GM19438 (cell line): ENCODE measurements at regions not wholly inside any gene's neighbourhood (a gene's known extent, or its start where the extent isn't known, plus 50 kb on each side); places are given as distances from the start of the nearest gene placed in this dataset.
"Not testable (repeated sequence)": the region's sequence is repeated elsewhere in the genome, so short reads cannot be mapped to it uniquely, and the experiment has no call there.

Source experiments
- ATAC-seq: cut with Tn5 transposase; IDR thresholded peaks from one replicate; pipeline ENCODE4 v1.9.1; 2021; ENCODE audit warnings: low read depth; ENCODE audit not compliant: unreplicated experiment

- ATAC-seq, result no peak
Observed at GRCh38 chr2:37569131-37569823, 102.2 kb downstream of the CDC42EP3 start.

DNA sequence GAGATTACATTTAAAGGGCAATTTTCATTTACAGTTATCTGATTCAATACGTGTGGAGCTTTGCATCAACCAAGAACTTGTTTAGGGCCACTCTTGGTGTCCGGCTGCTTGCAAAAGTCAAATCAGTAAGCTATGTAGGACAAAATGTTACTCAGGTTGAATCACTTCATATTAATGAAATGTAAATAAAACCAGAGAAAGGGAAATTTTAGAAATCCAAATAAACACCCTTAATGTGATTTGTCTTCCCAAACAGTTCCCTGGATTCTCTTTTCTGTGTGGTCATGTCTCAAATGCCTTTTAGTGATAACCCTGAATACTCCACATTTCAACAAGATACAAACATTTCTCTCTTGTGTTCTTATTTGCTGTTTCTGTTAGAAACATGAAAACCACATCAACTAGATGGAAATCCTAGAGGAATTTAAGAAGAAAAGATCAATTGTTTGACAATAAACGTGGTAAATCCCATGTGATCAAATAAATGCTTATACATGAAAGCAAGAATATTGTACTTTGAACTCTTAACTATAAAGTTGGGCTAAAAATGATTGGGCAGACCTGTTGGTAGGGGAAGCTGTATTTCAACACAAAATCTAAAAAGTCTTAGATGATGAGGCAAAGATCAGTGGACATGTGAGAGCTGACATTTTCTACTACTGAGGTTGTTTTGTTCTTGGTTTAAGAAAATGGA lies 101.3 kb downstream of the CDC42EP3 start:
- no peak for ATAC-seq

DNA sequence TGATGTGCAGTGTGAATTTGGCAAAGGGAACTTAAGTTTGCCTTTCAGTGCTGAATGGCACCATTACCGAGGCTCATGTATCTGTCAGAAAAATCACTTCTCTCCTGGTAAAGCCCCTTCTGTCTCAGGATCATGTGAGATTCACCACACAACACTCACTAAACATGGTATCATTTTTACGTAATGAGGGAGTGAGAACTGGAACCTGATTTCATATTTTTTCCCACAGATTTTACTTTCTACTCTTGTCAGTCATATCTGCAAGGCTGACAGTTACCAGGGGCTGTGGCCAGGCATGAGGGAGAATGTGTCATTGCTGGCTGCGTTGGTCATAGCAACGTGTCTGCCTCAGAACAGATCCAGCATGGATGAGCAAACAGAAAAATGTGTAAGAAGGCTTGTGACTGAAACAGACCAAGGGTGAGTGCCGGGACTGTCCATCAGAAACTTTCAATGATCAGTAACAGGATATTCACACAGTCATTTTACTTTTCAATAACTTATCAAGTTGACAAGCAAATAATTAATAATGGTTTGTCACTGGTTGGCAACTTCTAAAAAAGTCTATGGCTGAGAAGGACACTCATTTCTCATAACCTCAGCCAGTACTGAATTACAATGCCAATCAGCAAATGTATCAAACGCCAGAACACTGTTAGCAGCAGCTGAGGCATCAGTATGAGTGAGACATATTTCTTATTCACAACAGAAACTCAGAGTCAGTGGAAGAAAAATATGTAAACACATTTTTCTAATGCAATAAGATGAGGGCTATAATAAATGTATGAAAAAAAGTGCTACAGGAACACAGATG lies 100.5 kb downstream of the CDC42EP3 start:
- ATAC-seq, result peak; percentile 71

DNA sequence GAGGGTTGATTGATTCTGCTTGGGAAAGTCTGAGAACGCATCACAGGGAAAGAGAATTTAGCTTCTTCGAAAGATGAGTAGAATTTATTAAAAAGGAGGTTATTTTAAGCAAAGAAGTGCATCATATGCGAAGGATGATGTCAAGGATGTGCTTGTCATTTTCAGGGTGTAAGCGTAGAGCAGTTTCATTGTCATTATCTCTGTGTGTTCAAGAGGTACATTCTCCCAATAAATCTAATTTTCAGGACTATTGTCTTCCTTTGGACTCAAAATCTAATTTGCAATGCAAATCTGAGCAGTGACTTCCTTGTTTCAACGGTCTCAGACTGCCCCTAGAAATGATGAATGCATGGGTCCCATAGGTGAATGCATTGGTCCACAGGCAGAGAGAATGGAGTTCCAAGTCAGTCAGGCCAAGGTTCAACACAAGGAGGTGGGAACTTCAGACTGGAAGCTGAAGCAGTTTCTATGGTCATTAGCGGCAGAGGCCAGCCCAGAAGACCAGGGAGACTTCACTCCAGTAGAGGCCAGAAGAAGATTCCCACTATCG lies 99.8 kb downstream of the CDC42EP3 start:
- ATAC-seq, result no peak

GRCh38 chr2:37573451-37574388 lies 97.7 kb downstream of the CDC42EP3 start:
- ATAC-seq, result peak; percentile 68

DNA sequence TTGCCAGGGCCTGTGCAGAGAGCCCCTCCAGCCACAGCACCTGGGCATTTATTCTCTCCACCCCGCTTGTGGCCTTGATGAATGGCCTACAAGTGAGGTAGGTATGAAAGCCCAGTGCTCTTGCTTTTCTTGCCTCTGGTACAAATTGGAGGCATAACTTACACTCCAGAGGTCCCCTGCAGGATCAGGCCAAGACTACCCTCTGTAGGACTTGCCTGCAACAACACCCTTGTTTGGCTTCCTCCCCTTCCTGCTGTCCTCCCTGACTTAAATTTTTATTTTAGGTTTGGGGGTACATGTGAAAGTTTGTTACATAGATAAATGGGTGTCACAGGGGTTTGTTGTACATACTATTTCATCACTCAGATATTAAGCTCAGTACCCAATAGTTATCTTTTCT lies 95.7 kb downstream of the CDC42EP3 start:
- ATAC-seq, result no peak

DNA sequence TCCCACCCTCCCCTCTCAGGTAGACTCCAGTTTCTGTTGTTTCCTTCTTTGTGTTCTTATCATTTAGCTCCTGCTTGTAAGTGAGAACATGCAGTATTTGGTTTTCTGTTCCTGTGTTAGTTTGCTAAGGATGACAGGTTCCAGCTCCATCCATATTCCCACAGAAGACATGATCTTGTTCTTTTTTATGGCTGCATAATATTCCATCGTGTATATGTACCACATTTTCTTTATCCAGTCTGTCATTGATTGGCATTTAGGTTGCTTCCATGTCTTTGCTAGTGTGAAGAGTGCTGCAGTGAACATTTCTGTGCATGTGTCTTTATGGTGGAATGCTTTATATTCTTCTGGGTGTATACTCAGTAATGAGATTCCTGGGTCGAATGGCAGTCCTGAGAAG lies 95.2 kb downstream of the CDC42EP3 start:
- not testable (repeated sequence) for ATAC-seq

GRCh38 chr2:37576831-37577230 lies 94.6 kb downstream of the CDC42EP3 start:
- ATAC-seq, result no peak

DNA sequence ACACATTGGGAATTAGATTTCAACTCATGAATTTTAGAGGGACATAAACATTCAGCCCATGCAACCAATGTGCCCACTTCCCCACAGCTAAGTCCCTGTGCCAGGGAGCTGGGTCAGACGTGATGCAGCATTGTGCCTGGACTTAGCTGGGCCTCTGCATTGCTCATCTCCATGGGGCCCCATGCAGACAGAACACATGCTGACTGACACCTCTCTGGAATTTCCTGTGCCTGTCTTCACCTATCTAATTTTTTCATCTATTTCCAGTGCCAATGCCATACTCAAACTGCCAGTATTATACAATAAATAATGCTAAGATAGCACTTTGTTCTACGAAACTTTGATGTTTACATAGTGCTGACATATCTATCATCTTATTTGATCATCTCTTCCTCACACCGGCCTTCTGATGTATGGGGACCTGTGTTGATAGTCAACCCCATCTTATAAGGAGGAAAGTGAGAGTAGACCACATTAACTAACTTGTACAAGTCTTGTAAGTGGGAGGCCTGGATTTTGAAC lies 92.2 kb downstream of the CDC42EP3 start:
- ATAC-seq, result no peak

GRCh38 chr2:37579949-37580348 lies 91.5 kb downstream of the CDC42EP3 start:
- ATAC-seq, result not testable (repeated sequence)

DNA sequence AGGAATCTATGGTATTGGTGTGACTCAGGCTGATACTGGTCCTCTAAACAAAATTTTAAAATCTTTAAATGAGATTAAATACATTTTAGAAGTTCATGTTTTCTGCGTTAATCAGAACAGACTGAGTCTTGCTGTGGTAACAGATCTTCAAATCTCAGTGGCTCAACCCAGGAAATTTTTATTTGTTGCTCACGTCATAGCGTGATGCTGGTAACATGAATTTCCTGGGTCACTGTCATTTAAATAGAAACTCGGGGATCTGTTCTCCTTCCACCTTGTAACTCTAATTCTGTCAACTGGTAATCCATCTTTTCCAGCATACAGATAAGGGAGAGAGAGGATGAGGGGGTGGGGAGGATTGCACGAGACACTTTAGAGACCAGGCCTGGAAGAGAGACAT lies 90.0 kb downstream of the CDC42EP3 start:
- no peak for ATAC-seq

DNA sequence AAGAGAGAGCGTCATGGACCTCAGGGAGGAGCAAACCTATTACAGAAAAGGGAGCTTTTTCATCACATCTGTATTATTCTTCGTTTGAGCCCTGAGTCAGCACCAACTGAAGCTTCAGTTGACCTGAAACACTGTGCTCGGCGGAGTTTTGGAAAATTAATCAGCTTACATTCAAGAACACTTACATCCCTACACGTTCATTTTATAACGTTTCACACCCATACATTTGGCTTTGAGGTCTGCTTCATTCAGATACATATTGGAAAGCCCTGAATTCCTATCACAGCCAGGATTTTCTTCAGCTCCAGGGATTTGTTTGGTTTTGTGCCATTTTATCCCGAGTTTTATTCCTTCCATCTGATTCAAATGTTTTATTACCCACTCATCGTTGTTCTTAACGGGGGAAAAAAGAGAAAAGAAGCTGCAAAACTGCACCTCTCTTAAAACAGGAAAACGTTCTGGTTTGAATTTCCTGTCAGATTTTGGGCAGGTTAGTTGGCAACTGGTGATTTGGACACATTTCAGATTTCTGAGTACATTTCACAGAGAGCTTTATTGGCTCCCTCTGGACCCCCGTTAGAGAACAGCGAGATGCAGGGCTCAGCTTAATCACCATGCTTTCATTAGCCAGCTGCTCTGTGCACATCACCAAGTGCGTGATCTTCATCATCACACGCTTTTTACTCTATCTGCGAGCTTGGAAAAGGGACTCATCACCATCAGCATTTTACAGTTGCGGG lies 88.8 kb downstream of the CDC42EP3 start:
- ATAC-seq, result no peak

DNA sequence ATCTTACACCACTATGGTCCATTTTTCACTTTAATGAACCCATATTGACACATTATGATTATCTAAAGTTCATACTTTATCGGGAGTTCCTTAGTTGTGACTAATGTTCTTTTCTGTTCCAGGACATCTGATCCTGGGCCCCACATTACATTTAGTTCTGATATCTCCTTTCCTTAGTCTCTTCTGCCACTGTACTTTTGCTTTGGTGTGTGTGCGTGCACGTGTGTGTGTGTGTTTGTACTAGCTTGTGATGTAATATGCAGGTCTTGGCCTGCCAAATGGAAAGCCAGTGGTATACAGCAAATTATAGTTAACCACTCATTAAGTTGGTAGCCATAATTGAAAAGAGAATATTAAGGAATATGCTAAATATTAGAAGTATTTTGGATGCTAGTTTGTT lies 88.0 kb downstream of the CDC42EP3 start:
- ATAC-seq, result no peak

- no peak for ATAC-seq
Observed at GRCh38 chr2:37583867-37584266, 87.6 kb downstream of the CDC42EP3 start.

- ATAC-seq, result no peak
Observed at GRCh38 chr2:37585295-37585908, 86.0 kb downstream of the CDC42EP3 start.

- ATAC-seq, result no peak
Observed at GRCh38 chr2:37585982-37586621, 85.3 kb downstream of the CDC42EP3 start.

GRCh38 chr2:37586663-37587317 lies 84.7 kb downstream of the CDC42EP3 start:
- no peak for ATAC-seq

- no peak for ATAC-seq
Observed at GRCh38 chr2:37587817-37588216, 83.6 kb downstream of the CDC42EP3 start.
